ENCODE measurements at regions not wholly inside any gene's neighbourhood (a gene's known extent, or its start where the extent isn't known, plus 50 kb on each side); places are given as distances from the start of the nearest gene placed in this dataset.

GRCh38 chr5:7087719-7088297 is 308.1 kb upstream of the ADCY2 start:
- Mint-ChIP-seq H3K4me3 (no peak overlapping the region), H3K36me3 (ENCODE audit: low read depth) (no peaks in the 10 kb centered on the region), H3K4me1 (no peaks in the 10 kb centered on the region), H3K27ac (no peak overlapping the region), H3K9me3 (no peaks in the 10 kb centered on the region), H3K27me3 (ENCODE audit: low read depth) (peaks cover 3% of the 10 kb centered on the region)
- TF ChIP-seq, protein P1, sequence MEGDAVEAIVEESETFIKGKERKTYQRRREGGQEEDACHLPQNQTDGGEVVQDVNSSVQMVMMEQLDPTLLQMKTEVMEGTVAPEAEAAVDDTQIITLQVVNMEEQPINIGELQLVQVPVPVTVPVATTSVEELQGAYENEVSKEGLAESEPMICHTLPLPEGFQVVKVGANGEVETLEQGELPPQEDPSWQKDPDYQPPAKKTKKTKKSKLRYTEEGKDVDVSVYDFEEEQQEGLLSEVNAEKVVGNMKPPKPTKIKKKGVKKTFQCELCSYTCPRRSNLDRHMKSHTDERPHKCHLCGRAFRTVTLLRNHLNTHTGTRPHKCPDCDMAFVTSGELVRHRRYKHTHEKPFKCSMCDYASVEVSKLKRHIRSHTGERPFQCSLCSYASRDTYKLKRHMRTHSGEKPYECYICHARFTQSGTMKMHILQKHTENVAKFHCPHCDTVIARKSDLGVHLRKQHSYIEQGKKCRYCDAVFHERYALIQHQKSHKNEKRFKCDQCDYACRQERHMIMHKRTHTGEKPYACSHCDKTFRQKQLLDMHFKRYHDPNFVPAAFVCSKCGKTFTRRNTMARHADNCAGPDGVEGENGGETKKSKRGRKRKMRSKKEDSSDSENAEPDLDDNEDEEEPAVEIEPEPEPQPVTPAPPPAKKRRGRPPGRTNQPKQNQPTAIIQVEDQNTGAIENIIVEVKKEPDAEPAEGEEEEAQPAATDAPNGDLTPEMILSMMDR (IDR thresholded peaks at IDR 0.05; ENCODE audit: unreplicated experiment in 3 of 3) = no peak

DNA sequence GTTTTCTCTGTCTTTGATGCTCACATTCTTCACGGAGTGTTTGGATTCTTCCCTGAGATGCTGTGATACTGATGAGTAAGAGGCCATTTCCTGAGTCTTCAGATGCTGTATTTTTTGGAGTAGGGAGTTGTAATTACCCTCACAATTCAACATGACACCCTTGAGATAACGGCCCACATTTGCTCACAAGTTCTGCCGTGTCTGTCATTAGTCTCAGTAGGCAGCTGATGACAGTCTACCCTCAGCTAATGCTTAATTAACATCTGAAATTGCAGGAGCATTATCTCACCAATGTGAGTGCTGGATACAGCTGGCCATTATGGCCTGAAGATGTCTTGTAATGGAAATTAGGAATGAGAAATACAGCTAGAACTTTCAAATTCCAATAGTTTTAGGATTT is 307.1 kb upstream of the ADCY2 start:
- TF ChIP-seq, protein P1 (IDR thresholded peaks at IDR 0.05; ENCODE audit: unreplicated experiment in 3 of 3) = no peak
- no peaks in the 10 kb centered on the region for H3K9me3 Mint-ChIP-seq
- H3K4me3 Mint-ChIP-seq = no peak overlapping the region
- H3K36me3 Mint-ChIP-seq (ENCODE audit: low read depth) = no peaks in the 10 kb centered on the region
- no peaks in the 10 kb centered on the region for H3K4me1 Mint-ChIP-seq
- peaks cover 3% of the 10 kb centered on the region for H3K27me3 Mint-ChIP-seq (ENCODE audit: low read depth)
- H3K27ac Mint-ChIP-seq = no peak overlapping the region

DNA sequence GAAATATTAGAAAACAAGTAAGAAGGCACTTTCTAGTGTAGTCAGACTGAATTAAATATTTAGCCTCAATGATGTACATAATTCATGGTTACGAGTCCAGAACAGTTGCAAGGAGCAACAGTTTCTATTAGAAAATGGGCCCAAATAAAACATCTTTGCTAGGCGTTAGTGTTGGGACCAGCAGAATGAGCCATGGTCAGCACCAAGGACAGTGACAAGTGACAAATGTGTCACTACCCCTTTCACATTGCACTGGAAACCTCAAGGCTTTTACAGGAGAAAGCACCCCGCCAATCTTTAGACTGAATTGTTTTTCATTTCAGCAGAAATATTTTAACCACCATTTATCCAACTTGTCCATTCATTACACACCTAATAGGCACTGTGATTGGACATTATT is 301.3 kb upstream of the ADCY2 start:
- no peaks in the 10 kb centered on the region for H3K9me3 Mint-ChIP-seq
- no peaks in the 10 kb centered on the region for H3K4me1 Mint-ChIP-seq
- no peaks in the 10 kb centered on the region for H3K36me3 Mint-ChIP-seq (ENCODE audit: low read depth)
- peaks cover 12% of the 10 kb centered on the region for H3K27me3 Mint-ChIP-seq (ENCODE audit: low read depth)
- no peak overlapping the region for H3K4me3 Mint-ChIP-seq
- H3K27ac Mint-ChIP-seq = no peak overlapping the region
- TF ChIP-seq, protein P1 (IDR thresholded peaks at IDR 0.05; ENCODE audit: unreplicated experiment in 3 of 3) = no peak

GRCh38 chr5:7096294-7096693 is 299.6 kb upstream of the ADCY2 start:
- peaks cover 17% of the 10 kb centered on the region for H3K27me3 Mint-ChIP-seq (ENCODE audit: low read depth)
- H3K27ac Mint-ChIP-seq = no peak overlapping the region
- TF ChIP-seq, protein P1 (IDR thresholded peaks at IDR 0.05; ENCODE audit: unreplicated experiment in 3 of 3) = no peak

DNA sequence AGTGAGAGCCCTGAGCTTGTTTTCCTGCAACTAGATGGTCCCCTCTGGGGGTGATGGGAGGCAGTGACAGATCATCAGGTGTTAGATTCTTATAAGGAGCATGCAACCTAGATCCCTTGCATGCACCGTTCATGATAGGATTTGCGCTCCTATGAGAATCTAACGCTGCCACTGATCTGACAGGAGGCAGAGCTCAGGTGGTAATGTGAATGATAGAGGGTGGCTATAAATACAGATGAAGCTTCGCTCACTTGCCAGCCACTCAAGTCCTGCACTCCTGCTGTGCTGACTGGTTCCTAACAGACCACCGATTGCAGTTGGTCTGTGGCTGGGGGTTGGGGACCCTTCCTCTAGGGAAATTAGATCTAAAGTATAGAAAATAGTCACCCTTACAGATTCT is 290.6 kb upstream of the ADCY2 start:
- no peaks in the 10 kb centered on the region for H3K4me1 Mint-ChIP-seq
- no peaks in the 10 kb centered on the region for H3K9me3 Mint-ChIP-seq
- TF ChIP-seq, protein P1 (IDR thresholded peaks at IDR 0.05; ENCODE audit: unreplicated experiment in 3 of 3) = no peak
- H3K27me3 Mint-ChIP-seq (ENCODE audit: low read depth) = no peaks in the 10 kb centered on the region
- H3K36me3 Mint-ChIP-seq (ENCODE audit: low read depth) = no peaks in the 10 kb centered on the region
- H3K27ac Mint-ChIP-seq = no peak overlapping the region
- no peak overlapping the region for H3K4me3 Mint-ChIP-seq

More at GRCh38 chr5:7096294-7096693, 299.6 kb upstream of the ADCY2 start:
- Mint-ChIP-seq H3K36me3 (ENCODE audit: low read depth) (no peaks in the 10 kb centered on the region), H3K4me3 (no peak overlapping the region), H3K9me3 (no peaks in the 10 kb centered on the region), H3K4me1 (no peaks in the 10 kb centered on the region)

GRCh38 chr5:7117961-7118360 is 278.0 kb upstream of the ADCY2 start:
- no peak overlapping the region for H3K4me3 Mint-ChIP-seq
- H3K27ac Mint-ChIP-seq = no peak overlapping the region
- H3K9me3 Mint-ChIP-seq = peaks cover 4% of the 10 kb centered on the region
- no peaks in the 10 kb centered on the region for H3K27me3 Mint-ChIP-seq (ENCODE audit: low read depth)
- no peaks in the 10 kb centered on the region for H3K4me1 Mint-ChIP-seq
- TF ChIP-seq, protein P1 (IDR thresholded peaks at IDR 0.05; ENCODE audit: unreplicated experiment in 3 of 3) = no peak
- H3K36me3 Mint-ChIP-seq (ENCODE audit: low read depth) = no peaks in the 10 kb centered on the region

All from nephron (organoid).